ENCODE measurements at regions not wholly inside any gene's neighbourhood (a gene's known extent, or its start where the extent isn't known, plus 50 kb on each side); places are given as distances from the start of the nearest gene placed in this dataset.

- in situ Hi-C loops (cut with MboI; ENCODE audit: low sequenced_read_pairs, unreplicated experiment): no loop called here
- no peak for TF ChIP-seq CTCF (IDR thresholded peaks at IDR 0.05; ENCODE audit: borderline replicate concordance, control extremely low read depth, extremely low read depth, insufficient read depth, missing control alignments)
- DNase-seq (ENCODE audit: low spot score): no peak
Observed at GRCh38 chr2:105610576-105611332, 134.0 kb upstream of the NCK2 start.

GRCh38 chr2:105609746-105610402 is 134.8 kb upstream of the NCK2 start:
- TF ChIP-seq CTCF (IDR thresholded peaks at IDR 0.05; ENCODE audit: borderline replicate concordance, control extremely low read depth, extremely low read depth, insufficient read depth, missing control alignments): no peak
- in situ Hi-C loops (cut with MboI; ENCODE audit: low sequenced_read_pairs, unreplicated experiment): no loop called here
- DNase-seq (ENCODE audit: low spot score): no peak

- TF ChIP-seq CTCF (IDR thresholded peaks at IDR 0.05; ENCODE audit: borderline replicate concordance, control extremely low read depth, extremely low read depth, insufficient read depth, missing control alignments): no peak
- in situ Hi-C loops (cut with MboI; ENCODE audit: low sequenced_read_pairs, unreplicated experiment): no loop called here
- DNase-seq (ENCODE audit: low spot score): no peak
Observed at GRCh38 chr2:105607920-105608504, 136.7 kb upstream of the NCK2 start.

GRCh38 chr2:105606081-105606480 is 138.6 kb upstream of the NCK2 start:
- DNase-seq (ENCODE audit: low spot score): no peak
- TF ChIP-seq CTCF (IDR thresholded peaks at IDR 0.05; ENCODE audit: borderline replicate concordance, control extremely low read depth, extremely low read depth, insufficient read depth, missing control alignments): no peak
- in situ Hi-C loops (cut with MboI; ENCODE audit: low sequenced_read_pairs, unreplicated experiment): no loop called here

- no peak for DNase-seq (ENCODE audit: low spot score)
- in situ Hi-C loops (cut with MboI; ENCODE audit: low sequenced_read_pairs, unreplicated experiment): no loop called here
- no peak for TF ChIP-seq CTCF (IDR thresholded peaks at IDR 0.05; ENCODE audit: borderline replicate concordance, control extremely low read depth, extremely low read depth, insufficient read depth, missing control alignments)
Observed at GRCh38 chr2:105604938-105605337, 139.8 kb upstream of the NCK2 start.

GRCh38 chr2:105600949-105601794 is 143.5 kb upstream of the NCK2 start:
- DNase-seq (ENCODE audit: low spot score): no peak
- no peak for TF ChIP-seq CTCF (IDR thresholded peaks at IDR 0.05; ENCODE audit: borderline replicate concordance, control extremely low read depth, extremely low read depth, insufficient read depth, missing control alignments)
- in situ Hi-C loops (cut with MboI; ENCODE audit: low sequenced_read_pairs, unreplicated experiment): no loop called here

Data from GM13976 (cell line).